Neural progenitor cell (in vitro differentiated cells): ENCODE measurements at regions not wholly inside any gene's neighbourhood (a gene's known extent, or its start where the extent isn't known, plus 50 kb on each side); places are given as distances from the start of the nearest gene placed in this dataset.

Experiments
- CTCF ChIP-seq: fragments of 200-600 bp; sonication (generic); IDR thresholded peaks from 2 replicates; pipeline ENCODE4 v1.5.1; 2017; ENCODE audit warnings: antibody characterized with exemption, mild to moderate bottlenecking
- EZH2 ChIP-seq: fragments of 200-600 bp; sonication (generic); IDR thresholded peaks from 2 replicates; pipeline ENCODE4 v1.6.1; 2017; ENCODE audit warnings: antibody characterized with exemption, mild to moderate bottlenecking, moderate library complexity

GRCh38 chr6:167647306-167647705, 179.4 kb upstream of the AFDN start:
- TF ChIP-seq CTCF, result no peak
- TF ChIP-seq EZH2, result no peak
